T-helper 1 cell (primary cell): ENCODE measurements at regions not wholly inside any gene's neighbourhood (a gene's known extent, or its start where the extent isn't known, plus 50 kb on each side); places are given as distances from the start of the nearest gene placed in this dataset.

Source experiments
- DNase-seq, 5 donors: peaks; one replicate each; pipeline ENCODE4 v3.0.0-alpha.2; 2012 to 2020

DNA sequence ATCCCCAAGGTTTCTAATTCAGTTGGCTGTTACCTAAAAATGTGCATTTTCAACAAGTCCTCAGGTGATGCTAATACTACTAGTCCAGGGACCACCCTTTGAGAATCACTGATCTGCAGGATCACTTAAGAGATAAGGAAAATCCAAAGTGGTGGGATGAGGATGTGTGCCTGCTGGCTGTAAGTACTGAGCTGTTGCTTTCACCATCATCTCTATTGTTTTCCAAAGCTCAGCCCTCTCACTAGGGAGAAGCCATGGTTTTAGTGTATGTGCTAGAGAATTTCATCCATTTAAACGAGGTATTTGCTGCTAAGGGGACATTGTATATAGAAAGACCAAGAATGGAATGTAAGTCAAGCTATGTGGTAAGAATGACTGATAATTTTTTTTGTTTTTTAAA lies 202.3 kb downstream of the KIF21A start:
- no peak for DNase-seq

DNA sequence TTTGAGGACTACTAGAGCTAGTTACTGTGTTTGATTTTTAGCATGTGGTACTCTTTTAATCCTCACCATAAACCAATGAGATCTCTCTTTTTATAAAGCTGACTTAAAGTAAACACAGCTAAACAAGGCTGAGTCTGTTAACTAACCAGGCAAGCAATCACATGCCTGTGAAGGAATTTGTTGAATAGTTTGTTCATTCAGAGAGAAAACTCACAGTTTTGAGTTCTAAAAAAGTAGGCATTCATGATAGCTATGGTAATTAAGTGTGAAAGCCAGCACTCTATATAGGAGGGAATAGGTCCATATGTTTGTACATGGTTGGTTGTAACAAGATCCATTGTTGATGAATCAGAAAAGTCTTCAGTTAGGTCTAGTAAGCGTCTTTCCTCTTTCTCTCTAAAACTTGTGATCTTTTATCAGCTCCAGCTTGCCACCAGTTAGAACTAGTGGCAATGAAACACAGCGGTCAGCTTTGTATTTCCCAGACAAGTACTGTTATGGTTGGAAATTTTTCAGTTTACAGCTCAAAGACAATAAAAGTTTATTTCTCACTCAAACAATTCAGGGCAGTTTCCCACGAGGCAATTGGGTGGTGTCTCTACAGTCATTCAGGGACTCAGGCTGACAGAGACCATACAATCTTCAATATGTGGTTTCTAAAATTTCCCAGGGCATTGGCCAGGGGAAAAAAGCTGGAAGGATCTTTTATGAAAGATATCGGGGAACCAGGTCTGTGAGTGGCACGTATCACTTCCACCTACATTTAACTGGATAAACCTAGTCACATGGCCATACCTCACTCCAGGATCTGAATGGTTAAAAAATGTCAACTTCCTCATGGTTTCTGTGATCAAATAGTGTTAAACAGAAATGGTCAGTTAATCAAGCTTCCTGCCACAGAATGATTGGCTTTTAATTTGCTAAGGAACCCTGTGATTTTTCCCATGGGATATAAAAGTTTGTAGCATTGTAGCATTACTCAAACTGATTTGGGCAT lies 203.1 kb downstream of the KIF21A start:
- DNase-seq, result no peak

DNA sequence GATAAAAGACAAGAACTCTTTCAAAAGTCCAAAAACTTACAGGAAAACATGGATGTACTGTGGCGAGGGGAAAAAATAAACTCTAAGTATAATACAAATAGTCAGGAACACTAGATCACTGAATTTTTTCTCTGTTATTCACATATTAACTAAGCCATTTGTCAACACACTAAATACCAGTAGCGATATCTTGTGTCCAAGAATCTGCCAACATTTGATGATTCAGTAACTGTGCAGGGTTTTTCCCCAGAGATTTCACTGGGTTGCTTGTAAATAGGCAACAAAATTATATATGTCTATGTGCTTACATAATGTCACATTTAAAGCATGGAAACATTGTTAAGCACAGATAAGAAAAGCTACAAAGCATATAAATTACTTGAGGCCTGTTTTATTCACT lies 205.9 kb downstream of the KIF21A start:
- DNase-seq, result no peak

DNA sequence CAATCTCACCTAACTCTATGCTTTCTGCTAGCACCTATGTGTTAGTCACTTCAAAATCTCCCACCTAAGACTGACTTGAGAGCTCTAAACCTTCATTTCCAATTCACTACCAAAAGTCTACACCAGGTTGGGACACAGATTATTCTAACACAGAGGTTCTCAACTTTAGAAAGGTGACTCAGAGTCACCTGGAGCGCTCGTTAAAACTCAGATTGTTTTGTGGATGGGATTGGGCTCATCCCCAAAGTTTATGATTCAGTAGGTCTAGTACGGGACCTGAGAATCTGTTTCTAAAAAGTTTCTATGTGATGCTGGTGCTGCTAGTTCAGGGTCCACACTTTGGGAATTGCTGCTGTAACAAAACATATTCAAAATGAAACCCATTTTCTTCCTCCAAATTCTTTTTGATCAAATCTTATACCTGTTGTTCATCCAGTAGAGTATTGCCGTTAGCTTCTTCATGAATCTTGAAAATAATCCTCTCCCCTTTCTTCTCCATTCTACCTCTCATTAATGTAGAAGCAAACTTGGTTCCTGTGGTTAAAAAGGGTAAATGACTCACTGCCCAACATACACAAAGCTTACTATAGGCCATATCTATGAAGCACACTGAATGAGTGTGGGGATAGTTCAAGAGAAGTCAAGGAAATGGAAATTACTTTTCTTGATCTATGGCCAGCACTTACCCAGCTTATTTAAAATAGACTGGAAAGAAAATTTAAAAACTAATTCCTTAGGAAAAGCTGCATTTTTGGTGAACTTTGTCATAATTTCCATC lies 206.7 kb downstream of the KIF21A start:
- DNase-seq, result no peak

DNA sequence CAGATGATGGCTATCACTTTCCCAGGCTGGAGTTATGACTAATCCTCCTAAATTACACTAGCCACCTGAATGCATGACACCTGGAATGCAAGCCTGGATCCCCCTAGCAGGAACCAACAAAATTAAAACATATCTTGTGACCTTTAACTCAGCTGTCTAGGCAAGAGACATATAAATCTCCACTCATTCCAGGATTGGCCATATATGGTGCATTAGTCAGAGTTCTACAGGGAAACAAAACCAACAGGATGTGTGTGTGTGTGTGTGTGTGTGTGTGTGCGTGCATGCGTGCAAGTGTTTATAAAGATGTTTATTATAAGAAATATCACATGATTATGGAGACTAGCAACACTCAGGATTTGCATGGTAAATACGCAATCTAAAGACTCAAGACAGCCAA lies 212.8 kb downstream of the KIF21A start:
- DNase-seq, result no peak

DNA sequence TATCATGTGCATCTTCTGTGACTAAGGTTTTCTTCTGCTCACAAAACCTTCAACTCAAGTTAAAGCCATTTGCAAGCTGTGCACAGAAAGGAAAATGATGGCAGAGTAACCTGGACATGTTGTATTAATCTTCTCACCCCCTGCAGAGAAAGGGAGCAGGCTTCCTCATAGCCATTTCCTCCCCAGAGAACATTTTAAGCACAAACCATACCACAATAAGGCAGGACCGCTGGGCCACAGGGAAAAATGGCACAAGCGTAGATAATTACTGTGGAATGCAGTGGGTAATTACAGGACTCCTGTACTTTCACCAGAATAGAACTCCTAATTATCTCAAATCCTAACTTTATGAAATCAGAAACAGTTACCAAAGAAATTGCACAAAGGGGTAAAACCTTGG lies 215.7 kb downstream of the KIF21A start:
- no peak for DNase-seq

DNA sequence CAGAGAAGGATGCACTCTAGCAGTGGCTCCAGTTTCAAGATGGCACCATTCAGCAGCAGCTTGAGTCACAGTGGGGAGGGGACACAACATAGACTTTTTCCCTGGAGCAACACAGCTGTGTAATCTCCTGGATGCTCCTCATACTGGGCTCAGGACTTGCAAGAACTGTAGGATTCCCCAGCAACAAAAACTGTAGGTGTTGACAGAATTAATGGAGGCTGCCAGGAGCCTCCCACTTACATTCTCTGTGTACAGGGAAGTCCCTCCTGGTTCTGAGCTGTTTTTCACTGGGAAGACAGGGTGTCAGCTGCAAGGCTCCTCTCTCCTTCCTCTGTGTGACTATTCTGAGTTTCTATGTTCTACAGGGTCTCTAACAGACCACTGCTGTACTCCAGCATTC lies 217.9 kb downstream of the KIF21A start:
- no peak for DNase-seq

DNA sequence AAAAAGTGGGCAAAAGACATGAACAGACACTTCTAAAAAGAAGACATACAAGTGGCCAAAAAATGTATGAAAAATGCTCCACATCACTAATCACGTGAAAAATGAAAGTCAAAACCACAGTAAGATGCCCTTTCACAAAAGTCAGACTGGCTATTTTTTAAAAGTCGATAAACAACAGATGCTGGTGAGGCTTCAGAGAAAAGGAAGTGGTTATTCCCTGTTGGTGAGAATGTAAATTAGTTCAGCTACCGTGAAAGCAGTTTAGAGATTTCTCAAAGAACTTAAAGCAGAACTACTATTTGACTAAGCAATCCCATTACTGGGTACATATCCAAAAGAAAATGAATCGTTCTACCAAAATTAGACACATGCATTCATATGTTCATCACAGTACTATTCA lies 237.0 kb downstream of the KIF21A start:
- no peak for DNase-seq

DNA sequence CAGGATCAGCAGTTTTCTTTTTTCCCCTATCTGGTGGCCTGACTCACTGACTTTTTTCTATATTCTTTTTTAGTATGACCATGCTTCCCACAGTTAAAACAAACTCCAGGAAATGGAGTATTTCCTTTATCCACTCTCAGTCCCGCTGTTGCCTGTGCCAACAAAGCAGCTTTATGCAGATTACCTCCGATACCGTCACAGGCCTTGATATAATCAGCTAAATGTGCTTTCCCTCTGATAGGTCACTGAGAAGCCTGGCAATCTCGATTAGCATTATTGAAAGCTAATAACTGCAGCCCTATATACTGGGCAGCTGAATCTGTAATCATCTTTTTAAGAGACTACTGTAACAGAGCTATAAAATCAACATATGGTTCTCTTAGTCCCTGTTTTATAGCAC lies 243.6 kb downstream of the KIF21A start:
- DNase-seq, result no peak

DNA sequence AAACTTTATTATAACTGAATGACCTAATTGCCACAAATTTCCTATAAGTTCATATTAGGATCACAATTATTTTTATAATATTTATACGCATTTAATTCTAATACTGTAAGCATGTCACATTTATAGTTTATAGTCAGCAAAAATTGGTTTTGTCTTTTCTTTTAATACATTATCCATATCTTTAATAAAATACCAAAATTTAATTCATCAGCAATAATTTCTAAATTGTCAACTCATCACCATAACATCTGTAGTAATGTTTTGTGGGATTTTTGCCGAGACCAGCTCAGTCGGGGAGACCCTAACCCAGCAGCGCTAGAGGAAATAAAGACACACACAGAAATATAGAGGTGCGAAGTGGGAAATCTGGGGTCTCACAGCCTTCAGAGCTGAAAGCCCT lies 254.2 kb downstream of the KIF21A start:
- DNase-seq, result no peak

DNA sequence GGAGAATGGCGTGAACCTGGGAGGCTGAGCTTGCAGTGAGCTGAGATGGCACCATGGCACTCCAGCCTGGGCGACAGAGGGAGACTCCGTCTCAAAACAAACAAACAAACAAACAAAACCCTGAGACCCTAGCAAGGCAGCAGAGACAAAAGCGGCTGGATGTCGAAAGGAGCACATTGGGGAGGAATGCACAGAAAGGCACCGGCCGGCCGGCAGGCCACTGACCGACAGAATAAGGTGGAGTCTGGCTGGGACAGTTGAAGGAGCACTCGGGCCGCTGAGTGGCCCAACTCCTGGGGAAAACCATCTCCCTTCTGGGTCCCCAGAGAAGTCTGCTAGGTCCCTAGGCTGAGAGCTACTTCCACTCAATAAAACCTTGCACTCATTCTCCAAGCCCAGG lies 256.2 kb downstream of the KIF21A start:
- no peak for DNase-seq

DNA sequence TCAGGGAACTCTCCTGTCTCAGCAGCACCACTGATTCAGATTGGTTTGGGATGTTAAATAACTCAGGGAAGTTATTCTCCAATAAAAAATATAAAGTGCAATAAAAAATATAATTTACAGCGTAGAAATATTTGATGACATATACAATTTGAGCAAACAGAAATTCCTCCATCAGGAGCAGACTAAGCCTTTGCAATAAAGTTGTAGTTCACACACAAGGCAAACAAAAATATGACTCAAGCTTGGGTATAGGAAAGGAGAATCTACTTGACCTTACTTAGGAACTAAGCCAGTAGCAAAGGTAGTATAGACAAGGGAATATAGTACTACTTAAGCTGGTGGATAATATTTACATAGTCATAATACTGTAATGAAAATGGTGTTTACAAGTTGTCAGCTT lies 264.1 kb downstream of the KIF21A start:
- no peak for DNase-seq

DNA sequence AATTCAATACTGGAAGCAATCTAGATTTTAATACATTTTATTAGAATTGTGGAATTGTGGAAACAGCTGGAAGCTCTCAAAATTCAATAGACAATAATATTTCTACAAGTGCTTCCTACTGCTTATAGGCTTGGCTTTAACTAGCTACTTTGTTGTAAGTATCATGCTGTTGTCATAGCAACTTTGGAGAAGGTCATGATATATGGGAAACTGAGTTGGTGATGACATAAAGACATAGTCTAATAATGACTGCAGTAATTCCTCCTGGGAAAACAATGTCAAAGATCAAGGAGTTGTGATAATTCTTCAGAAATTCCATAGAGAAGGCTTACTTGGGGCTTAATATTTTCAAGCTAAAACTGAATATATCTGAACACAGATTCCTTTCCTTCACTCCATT lies 266.6 kb downstream of the KIF21A start:
- DNase-seq, result no peak

DNA sequence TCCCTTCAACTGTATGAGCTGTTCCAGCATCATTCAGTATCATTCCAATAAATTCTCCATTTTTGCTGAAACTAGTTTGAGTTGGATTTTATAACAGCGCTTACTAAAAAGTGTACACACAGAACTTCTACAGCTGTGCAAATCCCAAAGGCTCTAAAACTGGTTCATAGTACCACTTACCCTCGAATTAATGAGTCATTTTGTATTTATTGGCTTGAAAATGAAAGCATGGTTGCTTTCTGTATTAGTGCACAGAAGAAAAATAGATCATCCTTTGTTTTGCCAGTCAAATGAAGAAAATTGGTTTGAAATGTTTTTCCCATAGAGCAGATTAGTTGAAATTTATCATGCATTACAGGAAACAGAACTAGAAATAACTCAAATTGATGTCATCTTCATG lies 268.3 kb upstream of the CPNE8 start:
- DNase-seq, result no peak

DNA sequence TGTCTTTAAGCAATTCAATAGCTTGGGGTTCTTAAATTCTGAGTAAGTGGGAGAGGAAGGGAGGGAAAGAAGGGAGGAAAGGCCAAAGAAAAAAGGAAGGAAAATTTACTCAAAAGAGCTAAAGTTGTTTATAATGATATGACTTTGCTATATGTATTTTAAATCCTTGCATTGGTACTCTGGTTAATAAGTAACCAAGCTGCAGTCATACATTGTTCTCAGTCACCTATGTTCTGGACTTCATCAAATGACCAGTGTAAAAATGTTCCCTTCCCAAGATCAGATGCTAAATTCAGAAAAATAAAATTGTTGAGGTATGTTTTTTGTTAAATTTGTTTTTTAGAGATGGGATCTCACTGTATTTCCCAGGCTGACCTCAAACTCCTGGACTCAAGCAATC lies 259.9 kb upstream of the CPNE8 start:
- DNase-seq, result no peak

DNA sequence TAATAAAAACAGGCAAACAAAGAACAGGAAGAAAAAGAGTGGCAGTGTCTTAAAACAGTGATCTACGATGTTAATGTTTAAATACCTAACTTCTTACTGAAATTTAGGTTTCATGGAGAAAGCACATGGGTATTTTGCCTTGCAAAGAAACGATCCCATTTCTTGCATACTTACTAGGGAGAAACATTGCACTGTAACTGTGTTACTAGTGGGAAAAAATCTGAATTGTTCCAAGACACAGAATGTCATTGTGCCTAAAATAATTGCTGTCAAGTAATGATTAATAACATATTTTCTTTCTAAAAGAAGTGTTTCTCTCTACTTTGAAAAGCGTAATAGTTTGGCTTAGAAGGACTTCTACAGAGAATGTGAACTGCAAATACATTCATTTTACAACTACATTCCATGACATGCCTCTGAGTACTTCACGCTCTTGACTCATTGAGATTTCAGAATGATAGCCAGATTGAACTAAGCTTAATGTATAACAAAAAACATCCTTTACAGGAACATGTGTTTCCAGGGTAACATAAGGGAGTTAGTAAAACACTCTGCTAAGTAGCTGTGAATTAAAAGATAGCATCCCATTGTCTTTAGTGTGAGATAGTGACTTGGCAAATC lies 256.2 kb upstream of the CPNE8 start:
- DNase-seq, result no peak

DNA sequence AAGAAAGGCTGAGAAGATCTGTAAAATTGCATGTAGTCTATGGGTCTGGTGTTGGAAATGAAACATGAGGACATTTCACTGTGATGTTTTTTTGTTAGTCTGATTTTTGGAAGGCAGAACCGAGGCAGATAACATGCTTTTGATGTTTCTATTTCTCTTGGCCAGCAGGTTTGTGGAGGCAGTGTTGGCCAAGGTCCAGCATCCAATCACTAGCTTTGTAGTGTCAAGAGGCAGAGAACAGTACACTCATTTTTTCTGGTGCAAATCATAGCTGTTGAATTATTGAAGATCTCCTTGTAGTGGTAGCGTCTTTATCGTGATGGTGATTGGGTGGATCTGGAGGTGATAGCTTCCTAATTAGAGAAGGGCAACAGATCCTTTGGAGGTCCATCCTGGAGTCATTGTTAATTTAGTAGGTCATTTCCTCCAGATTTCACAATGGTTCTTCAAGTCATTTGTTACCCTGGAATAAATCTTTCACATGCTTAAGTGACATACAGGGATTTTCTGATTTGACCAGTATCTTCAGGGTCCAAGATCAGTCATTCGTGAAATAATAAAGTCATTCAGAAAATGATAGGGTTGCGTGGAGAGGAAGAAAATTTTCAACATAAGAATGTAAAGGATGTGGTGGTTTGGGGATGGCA lies 252.4 kb upstream of the CPNE8 start:
- no peak for DNase-seq

DNA sequence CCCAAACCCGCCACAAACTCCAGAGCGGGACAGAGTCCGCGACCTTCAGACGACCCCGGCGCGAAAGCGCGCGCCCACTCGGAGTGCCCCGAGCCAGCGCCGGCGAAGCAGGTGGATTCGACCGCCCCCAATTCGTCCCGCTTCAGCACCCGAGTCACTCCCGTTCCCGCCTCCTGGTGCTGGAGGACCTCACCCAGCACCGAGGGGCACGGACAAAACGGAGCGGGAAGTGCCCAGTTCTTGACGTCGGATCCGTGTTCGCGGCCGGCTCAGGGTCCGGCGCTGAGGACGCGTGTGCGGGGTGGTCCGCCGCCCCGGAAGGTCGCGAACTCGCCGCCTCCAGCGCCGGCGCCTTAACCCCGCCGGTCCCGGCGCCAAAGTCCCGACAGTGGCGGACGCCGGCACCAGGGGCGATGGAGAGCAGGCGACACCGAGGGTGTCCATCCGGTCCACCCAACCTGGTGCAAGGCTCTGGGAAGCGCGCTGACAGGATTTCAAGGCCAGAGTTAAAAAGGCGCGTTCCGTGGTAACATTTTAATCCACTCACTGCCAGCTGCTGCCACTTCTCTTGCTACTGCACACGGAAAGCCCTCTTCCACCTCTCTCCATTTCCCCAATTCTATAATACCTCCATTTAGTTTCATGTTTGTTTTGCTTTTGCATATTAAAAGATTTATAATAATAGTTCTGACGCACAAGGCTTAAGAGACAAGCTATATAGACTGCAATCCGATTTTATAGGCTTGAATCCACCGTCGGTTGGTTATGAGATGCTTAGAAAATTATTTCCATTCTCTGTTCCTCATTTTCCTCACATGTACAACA lies 240.0 kb upstream of the CPNE8 start:
- peak in 1 of 5 donors; percentile 15 for DNase-seq

DNA sequence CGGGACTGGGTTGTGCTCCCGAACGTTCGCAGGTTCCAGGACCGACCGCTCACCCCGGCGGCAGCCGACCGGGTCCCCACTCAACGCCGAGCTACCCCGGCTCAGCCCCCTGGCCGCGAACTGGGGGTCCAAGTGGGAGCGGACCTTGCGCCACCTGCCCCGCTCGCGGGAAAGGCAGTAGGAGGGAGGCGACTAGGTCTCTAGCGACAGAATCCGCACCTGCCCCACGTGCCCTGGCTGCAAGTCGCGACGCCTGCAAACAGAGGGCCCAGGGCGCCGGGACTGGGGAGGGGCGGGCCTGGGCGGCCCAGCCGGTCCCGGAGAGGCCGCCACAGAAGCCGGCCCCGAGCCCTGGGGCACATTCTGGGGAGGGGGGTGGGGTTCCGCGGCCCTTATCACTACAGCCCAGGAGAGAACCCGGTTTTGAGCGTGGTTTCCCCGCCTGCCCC lies 239.2 kb upstream of the CPNE8 start:
- DNase-seq, result no peak

DNA sequence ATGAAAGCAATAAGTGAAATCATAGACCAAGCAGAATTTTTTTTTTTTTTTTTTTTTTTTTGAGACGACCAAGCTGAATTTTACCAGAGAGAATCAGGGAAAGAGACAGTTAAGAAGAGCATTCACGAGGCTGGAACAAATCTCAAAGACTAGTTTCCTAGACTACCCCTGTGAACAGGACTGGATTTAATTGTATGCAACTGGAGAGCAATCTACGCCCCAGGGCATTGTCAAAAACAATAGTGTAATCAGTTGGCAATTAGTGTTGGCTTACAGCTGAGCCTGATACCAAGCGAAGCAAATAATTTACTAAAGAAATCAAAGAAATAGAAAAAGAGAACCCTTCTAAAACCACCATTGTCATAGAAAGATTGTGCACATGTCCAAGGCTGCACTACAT lies 232.9 kb upstream of the CPNE8 start:
- DNase-seq, result no peak

DNA sequence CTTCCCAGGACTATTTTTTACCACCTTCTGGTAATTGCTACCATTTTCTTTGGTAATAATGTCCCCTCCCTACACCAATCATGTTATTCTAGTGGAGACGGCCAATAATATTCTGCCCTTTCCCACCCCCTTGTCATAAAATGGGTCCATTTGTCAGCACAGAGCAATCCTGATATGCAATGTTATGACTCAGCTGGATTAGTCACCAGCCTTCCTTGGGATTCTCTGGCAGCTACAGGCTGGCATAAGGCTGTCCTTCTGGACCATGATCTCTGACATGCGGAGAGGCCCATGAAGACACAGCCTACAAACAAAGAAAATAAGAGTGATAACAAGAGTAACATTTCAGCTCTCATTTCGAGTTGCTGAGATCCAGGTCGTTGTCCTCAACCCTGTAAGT lies 222.0 kb upstream of the CPNE8 start:
- no peak for DNase-seq

DNA sequence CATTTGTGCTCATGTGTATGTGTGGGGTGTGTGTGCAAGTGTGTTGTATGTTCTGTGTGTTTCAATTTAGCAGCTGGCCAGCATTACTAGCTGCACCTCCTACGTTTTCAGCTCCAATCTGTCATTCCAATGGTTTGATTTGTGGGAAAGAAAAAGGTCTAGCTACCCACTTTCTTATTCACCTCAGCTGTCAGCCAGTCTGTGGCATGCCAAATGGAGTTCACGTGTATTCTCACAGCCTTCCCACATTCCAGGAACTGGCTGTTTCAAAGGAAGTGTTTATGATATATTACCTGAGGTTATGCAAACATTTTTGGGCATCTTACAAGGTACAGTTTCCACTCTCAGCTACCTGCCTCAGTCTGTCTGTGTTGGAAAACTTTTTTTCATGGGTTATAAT lies 220.2 kb upstream of the CPNE8 start:
- DNase-seq, result no peak
